GM23338 (cell line): ENCODE measurements at regions not wholly inside any gene's neighbourhood (a gene's known extent, or its start where the extent isn't known, plus 50 kb on each side); places are given as distances from the start of the nearest gene placed in this dataset.

ENCODE experiments used
- CREB1 ChIP-seq: fragments of 250-450 bp; sonication (Bioruptor Pico); IDR thresholded peaks from 2 replicates; pipeline ENCODE4 v1.5.0; 2020; ENCODE audit warnings: low read depth, mild to moderate bottlenecking, moderate library complexity
- CTCF ChIP-seq, 2 experiments: fragments of 200-600 bp in 1 of 2; sonication (generic) in 1 of 2; conservative IDR thresholded peaks; 2 replicates each; pipeline versions ENCODE4 v1.5.1 to v1.6.1; 2016 to 2017; ENCODE audit warnings: antibody characterized with exemption in 2 of 2, low read depth in 2 of 2, mild to moderate bottlenecking in 2 of 2, moderate library complexity in 1 of 2
- ETS1 ChIP-seq: IDR thresholded peaks from 2 replicates; pipeline ENCODE4 v1.6.1; 2016; ENCODE audit warnings: antibody characterized with exemption
- EZH2 ChIP-seq: fragments of 200-600 bp; sonication (generic); IDR thresholded peaks from one replicate; pipeline ENCODE4 v1.8.0; 2017; ENCODE audit warnings: antibody characterized with exemption, mild to moderate bottlenecking, low read depth; ENCODE audit not compliant: unreplicated experiment
- EZH2phosphoT487 ChIP-seq: fragments of 200-600 bp; sonication (generic); IDR thresholded peaks from one replicate; pipeline ENCODE4 v1.8.1; 2018; ENCODE audit warnings: antibody characterized with exemption; ENCODE audit not compliant: unreplicated experiment
- JUNB ChIP-seq: IDR thresholded peaks from one replicate; pipeline ENCODE4 v1.6.1; 2016; ENCODE audit warnings: antibody characterized with exemption; ENCODE audit not compliant: unreplicated experiment
- NANOG ChIP-seq: IDR thresholded peaks from 2 replicates; pipeline ENCODE4 v1.6.1; 2016; ENCODE audit warnings: antibody characterized with exemption, borderline replicate concordance
- POLR2AphosphoS5 ChIP-seq: IDR thresholded peaks from 2 replicates; pipeline ENCODE4 v1.6.1; 2016; ENCODE audit warnings: antibody characterized with exemption, low read depth
- REST ChIP-seq: IDR thresholded peaks from one replicate; pipeline ENCODE4 v1.6.1; 2018; ENCODE audit warnings: antibody characterized with exemption; ENCODE audit not compliant: unreplicated experiment
- STAT1 ChIP-seq: IDR thresholded peaks from one replicate; pipeline ENCODE4 v1.6.1; 2016; ENCODE audit warnings: antibody characterized with exemption; ENCODE audit not compliant: unreplicated experiment
- ZNF114 ChIP-seq: fragments of 250-450 bp; sonication (Bioruptor Pico); IDR thresholded peaks from 2 replicates; pipeline ENCODE4 v1.5.0; 2020; ENCODE audit warnings: mild to moderate bottlenecking, moderate library complexity
- ZNF331 ChIP-seq: fragments of 250-450 bp; sonication (Bioruptor Pico); IDR thresholded peaks from 2 replicates; pipeline ENCODE4 v1.5.0; 2020; ENCODE audit warnings: low read depth, mild to moderate bottlenecking, moderate library complexity

GRCh38 chr2:118568700-118569099 lies 278.7 kb downstream of the EN1 start:
- TF ChIP-seq CTCF (conservative IDR thresholded peaks at IDR 0.05; ENCODE audit: low read depth in 2 of 2): no peak
- TF ChIP-seq EZH2: no peak
- TF ChIP-seq EZH2phosphoT487: no peak
- TF ChIP-seq JUNB: no peak
- no peak for TF ChIP-seq ZNF114 (CRISPR knock-in tag)
- TF ChIP-seq CREB1 (CRISPR knock-in tag): no peak
- TF ChIP-seq POLR2AphosphoS5: no peak
- TF ChIP-seq REST: no peak
- TF ChIP-seq NANOG: no peak
- TF ChIP-seq STAT1: no peak
- no peak for TF ChIP-seq ZNF331 (CRISPR knock-in tag)
- no peak for TF ChIP-seq ETS1
